ENCODE measurements at regions not wholly inside any gene's neighbourhood (a gene's known extent, or its start where the extent isn't known, plus 50 kb on each side); places are given as distances from the start of the nearest gene placed in this dataset.

- no TSS peak for BruUV-seq (replicated peaks)
- ChIA-PET POLR2A (no interaction called here), CTCF (ENCODE audit: low intra/inter-chr PET ratio) (no interaction called here)
- Histone ChIP-seq H3K36me3 (ENCODE audit: control insufficient read depth, insufficient read depth, low read length) (no peaks in the 10 kb centered on the region), H3K4me1 (replicated peaks in 1 of 2; ENCODE audit: control insufficient read depth in 2 of 2, insufficient read depth in 2 of 2, low read length in 2 of 2) (no peaks in the 10 kb centered on the region), H3K4me2 (ENCODE audit: insufficient read depth, low read length) (no peak overlapping the region), H3K27ac (ENCODE audit: extremely low read depth, low read depth, low read length) (no peak overlapping the region), H2AFZ (ENCODE audit: low read depth, low read length) (no peak overlapping the region), H3K4me3 (no peak overlapping the region), H3K9me3 (replicated peaks; ENCODE audit: control insufficient read depth, insufficient read depth, low read depth, low read length) (no peaks in the 10 kb centered on the region), H4K20me1 (replicated peaks; ENCODE audit: control insufficient read depth, insufficient read depth, low read length) (no peaks in the 10 kb centered on the region), H3K9me1 (ENCODE audit: control insufficient read depth, insufficient read depth, low read length) (no peaks in the 10 kb centered on the region), H3K79me2 (ENCODE audit: control insufficient read depth, insufficient read depth, low read length) (no peaks in the 10 kb centered on the region), H3K9ac (ENCODE audit: insufficient read depth in 1 of 2, low read depth in 2 of 2, low read length in 2 of 2) (no peak overlapping the region), H3K27me3 (ENCODE audit: control insufficient read depth in 2 of 2, insufficient read depth in 2 of 2, low read length in 2 of 2) (no peaks in the 10 kb centered on the region)
- in situ Hi-C loops (cut with MboI), result no loop called here
- intact Hi-C loops (cut with micrococcal nuclease), result no loop called here
- DNase-seq (ENCODE audit: extremely low read depth in 1 of 4, low spot score in 3 of 4) (no peak), ATAC-seq (no peak), FAIRE-seq (no peak)
- TF ChIP-seq CREB3L1 (IDR thresholded peaks at IDR 0.05; ENCODE audit: borderline replicate concordance, low read depth) (no peak), TAF1 (IDR thresholded peaks at IDR 0.05; ENCODE audit: control insufficient read depth, extremely low read depth, insufficient read depth, low read length, severe bottlenecking) (no peak), ZNF583 (CRISPR knock-in tag; IDR thresholded peaks at IDR 0.05) (no peak), REST (IDR thresholded peaks at IDR 0.05; ENCODE audit: borderline replicate concordance) (no peak), REST (CRISPR knock-in tag; IDR thresholded peaks at IDR 0.05; ENCODE audit: low read depth) (no peak), ZNF398 (CRISPR knock-in tag; IDR thresholded peaks at IDR 0.05) (no peak), SMARCC2 (IDR thresholded peaks at IDR 0.05; ENCODE audit: low read depth) (no peak), SMAD1 (IDR thresholded peaks at IDR 0.05; ENCODE audit: low read depth, low read length, partially characterized antibody) (no peak), HMG20A (CRISPR knock-in tag; conservative IDR thresholded peaks at IDR 0.05) (no peak)
- TF ChIP-seq, protein P1, sequence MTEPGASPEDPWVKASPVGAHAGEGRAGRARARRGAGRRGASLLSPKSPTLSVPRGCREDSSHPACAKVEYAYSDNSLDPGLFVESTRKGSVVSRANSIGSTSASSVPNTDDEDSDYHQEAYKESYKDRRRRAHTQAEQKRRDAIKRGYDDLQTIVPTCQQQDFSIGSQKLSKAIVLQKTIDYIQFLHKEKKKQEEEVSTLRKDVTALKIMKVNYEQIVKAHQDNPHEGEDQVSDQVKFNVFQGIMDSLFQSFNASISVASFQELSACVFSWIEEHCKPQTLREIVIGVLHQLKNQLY (CRISPR knock-in tag; conservative IDR thresholded peaks at IDR 0.05), result no peak
Measured at GRCh38 chr18:11247381-11247970, 98.1 kb upstream of the PIEZO2 start.

Data from K562 (cell line).